ENCODE measurements at regions not wholly inside any gene's neighbourhood (a gene's known extent, or its start where the extent isn't known, plus 50 kb on each side); places are given as distances from the start of the nearest gene placed in this dataset.

- no peak for DNase-seq (ENCODE audit: low read depth)
These were observed 183.8 kb downstream of the CCDC59 start for GRCh38 chr12:82174383-82174782.

- no peak for DNase-seq (ENCODE audit: low read depth)
These were observed 209.1 kb downstream of the CCDC59 start for GRCh38 chr12:82149045-82149444.

GRCh38 chr12:82146740-82147139 lies 211.4 kb downstream of the CCDC59 start:
- DNase-seq (ENCODE audit: low read depth): no peak

GRCh38 chr12:82144505-82144904 lies 213.7 kb downstream of the CCDC59 start:
- no peak for DNase-seq (ENCODE audit: low read depth)

- no peak for DNase-seq (ENCODE audit: low read depth)
These were observed 225.8 kb downstream of the CCDC59 start for GRCh38 chr12:82132390-82132789.

- no peak for DNase-seq (ENCODE audit: low read depth)
These were observed 227.4 kb downstream of the CCDC59 start for GRCh38 chr12:82130762-82131161.

GRCh38 chr12:82124711-82125380 lies 233.3 kb downstream of the CCDC59 start:
- no peak for DNase-seq (ENCODE audit: low read depth)

- DNase-seq (ENCODE audit: low read depth): no peak
These were observed 236.6 kb downstream of the CCDC59 start for GRCh38 chr12:82121545-82121944.

- DNase-seq (ENCODE audit: low read depth): no peak
These were observed 237.3 kb downstream of the CCDC59 start for GRCh38 chr12:82120901-82121300.

GRCh38 chr12:82109243-82109642 lies 248.9 kb downstream of the CCDC59 start:
- DNase-seq (ENCODE audit: low read depth): no peak

- DNase-seq (ENCODE audit: low read depth): no peak
These were observed 249.6 kb downstream of the CCDC59 start for GRCh38 chr12:82108615-82109014.

- DNase-seq (ENCODE audit: low read depth): no peak
These were observed 259.0 kb downstream of the CCDC59 start for GRCh38 chr12:82099216-82099615.

GRCh38 chr12:82097877-82098276 lies 260.3 kb downstream of the CCDC59 start:
- no peak for DNase-seq (ENCODE audit: low read depth)

- no peak for DNase-seq (ENCODE audit: low read depth)
These were observed 260.7 kb downstream of the CCDC59 start for GRCh38 chr12:82097438-82097837.

- DNase-seq (ENCODE audit: low read depth): no peak
These were observed 268.0 kb downstream of the CCDC59 start for GRCh38 chr12:82090165-82090564.

GRCh38 chr12:82089369-82090121 lies 268.6 kb downstream of the CCDC59 start:
- DNase-seq (ENCODE audit: low read depth): no peak

GRCh38 chr12:82082501-82082900 lies 275.7 kb downstream of the CCDC59 start:
- no peak for DNase-seq (ENCODE audit: low read depth)

GRCh38 chr12:82069931-82070514 lies 288.2 kb downstream of the CCDC59 start:
- no peak for DNase-seq (ENCODE audit: low read depth)

- DNase-seq (ENCODE audit: low read depth): no peak
These were observed 299.0 kb upstream of the PPFIA2 start for GRCh38 chr12:82058197-82058596.

- no peak for DNase-seq (ENCODE audit: low read depth)
These were observed 298.6 kb upstream of the PPFIA2 start for GRCh38 chr12:82057770-82058169.

GRCh38 chr12:82055391-82055790 lies 296.2 kb upstream of the PPFIA2 start:
- no peak for DNase-seq (ENCODE audit: low read depth)

- DNase-seq (ENCODE audit: low read depth): no peak
These were observed 295.4 kb upstream of the PPFIA2 start for GRCh38 chr12:82054566-82054965.

- DNase-seq (ENCODE audit: low read depth): no peak
These were observed 288.3 kb upstream of the PPFIA2 start for GRCh38 chr12:82047446-82047845.

Data from activated T-cell treated with anti-CD3 and anti-CD28 coated beads for 24 hours (primary cell).